GM13977 (cell line): ENCODE measurements at regions not wholly inside any gene's neighbourhood (a gene's known extent, or its start where the extent isn't known, plus 50 kb on each side); places are given as distances from the start of the nearest gene placed in this dataset.

ENCODE experiments used
- DNase-seq: peaks from one replicate; pipeline ENCODE4 v3.0.0; 2012; ENCODE audit warnings: low spot score
- in situ Hi-C: fragments of 300-500 bp; cut with MboI; formaldehyde crosslinking; loops from one replicate; pipeline ENCODE4 v1.12.0; 2022; ENCODE audit warnings: low sequenced_read_pairs, low pct_unique_long_range_greater_than_20kb, mixed read lengths, inconsistent platforms; ENCODE audit not compliant: unreplicated experiment
- TF ChIP-seq, protein P1 (sequence below): IDR thresholded peaks from 2 replicates; pipeline ENCODE4 v1.5.1; 2012; ENCODE audit warnings: mild to moderate bottlenecking, control low read depth; ENCODE audit not compliant: insufficient read depth; ENCODE audit errors: extremely low read depth, missing control alignments

GRCh38 chr4:160286051-160286450 is 1183.2 kb downstream of the RAPGEF2 start:
- in situ Hi-C loops = no loop called here
- TF ChIP-seq, protein P1, sequence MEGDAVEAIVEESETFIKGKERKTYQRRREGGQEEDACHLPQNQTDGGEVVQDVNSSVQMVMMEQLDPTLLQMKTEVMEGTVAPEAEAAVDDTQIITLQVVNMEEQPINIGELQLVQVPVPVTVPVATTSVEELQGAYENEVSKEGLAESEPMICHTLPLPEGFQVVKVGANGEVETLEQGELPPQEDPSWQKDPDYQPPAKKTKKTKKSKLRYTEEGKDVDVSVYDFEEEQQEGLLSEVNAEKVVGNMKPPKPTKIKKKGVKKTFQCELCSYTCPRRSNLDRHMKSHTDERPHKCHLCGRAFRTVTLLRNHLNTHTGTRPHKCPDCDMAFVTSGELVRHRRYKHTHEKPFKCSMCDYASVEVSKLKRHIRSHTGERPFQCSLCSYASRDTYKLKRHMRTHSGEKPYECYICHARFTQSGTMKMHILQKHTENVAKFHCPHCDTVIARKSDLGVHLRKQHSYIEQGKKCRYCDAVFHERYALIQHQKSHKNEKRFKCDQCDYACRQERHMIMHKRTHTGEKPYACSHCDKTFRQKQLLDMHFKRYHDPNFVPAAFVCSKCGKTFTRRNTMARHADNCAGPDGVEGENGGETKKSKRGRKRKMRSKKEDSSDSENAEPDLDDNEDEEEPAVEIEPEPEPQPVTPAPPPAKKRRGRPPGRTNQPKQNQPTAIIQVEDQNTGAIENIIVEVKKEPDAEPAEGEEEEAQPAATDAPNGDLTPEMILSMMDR = no peak

GRCh38 chr4:160296476-160296875 is 1193.6 kb downstream of the RAPGEF2 start:
- in situ Hi-C loops = no loop called here
- DNase-seq = no peak
- TF ChIP-seq, protein P1 = no peak

More at GRCh38 chr4:160286051-160286450, 1183.2 kb downstream of the RAPGEF2 start:
- no peak for DNase-seq

- TF ChIP-seq, protein P1 = no peak
- in situ Hi-C loops = no loop called here
- DNase-seq = no peak
These were observed 1196.3 kb downstream of the RAPGEF2 start for GRCh38 chr4:160299177-160299576.

DNA sequence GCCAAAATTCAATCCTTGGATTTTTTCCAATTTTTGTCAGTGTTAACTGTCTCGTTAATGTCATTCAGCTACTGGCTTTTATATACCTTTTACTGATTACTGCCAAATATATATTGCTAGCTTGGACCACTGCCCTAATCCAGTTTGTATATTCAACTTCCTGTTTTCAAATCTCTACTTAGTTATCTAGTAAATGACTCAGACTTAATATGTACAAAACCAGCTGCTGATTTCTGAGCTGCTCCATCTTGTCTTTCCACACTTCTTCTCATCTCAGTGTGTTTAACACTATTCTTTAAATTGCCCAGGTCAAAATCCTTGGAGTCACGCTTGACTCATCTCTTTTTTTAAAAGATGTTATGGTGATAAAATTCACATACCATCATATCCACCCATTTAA is 1196.7 kb downstream of the RAPGEF2 start:
- in situ Hi-C loops = no loop called here
- no peak for DNase-seq
- TF ChIP-seq, protein P1 = no peak

DNA sequence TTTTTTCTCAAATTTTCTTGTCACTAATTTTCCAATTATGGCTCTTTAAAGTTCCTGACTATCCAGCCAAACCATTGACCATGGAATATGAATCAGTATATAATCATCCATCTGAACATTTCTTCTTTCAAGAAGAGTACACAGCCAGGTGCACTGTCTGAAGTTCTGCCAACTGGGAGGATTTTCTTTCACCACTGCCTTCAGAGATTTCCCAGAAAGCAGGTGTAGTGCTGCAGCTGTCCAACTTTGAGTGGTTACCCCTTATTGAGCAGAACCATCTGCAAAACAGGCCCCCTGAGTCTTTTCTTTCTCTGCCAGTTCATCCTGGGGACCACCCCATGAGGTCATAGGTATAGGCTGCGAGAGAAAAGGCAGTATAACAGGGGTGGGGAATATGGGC is 1213.2 kb downstream of the RAPGEF2 start:
- TF ChIP-seq, protein P1 = no peak
- DNase-seq = no peak
- in situ Hi-C loops = no loop called here

DNA sequence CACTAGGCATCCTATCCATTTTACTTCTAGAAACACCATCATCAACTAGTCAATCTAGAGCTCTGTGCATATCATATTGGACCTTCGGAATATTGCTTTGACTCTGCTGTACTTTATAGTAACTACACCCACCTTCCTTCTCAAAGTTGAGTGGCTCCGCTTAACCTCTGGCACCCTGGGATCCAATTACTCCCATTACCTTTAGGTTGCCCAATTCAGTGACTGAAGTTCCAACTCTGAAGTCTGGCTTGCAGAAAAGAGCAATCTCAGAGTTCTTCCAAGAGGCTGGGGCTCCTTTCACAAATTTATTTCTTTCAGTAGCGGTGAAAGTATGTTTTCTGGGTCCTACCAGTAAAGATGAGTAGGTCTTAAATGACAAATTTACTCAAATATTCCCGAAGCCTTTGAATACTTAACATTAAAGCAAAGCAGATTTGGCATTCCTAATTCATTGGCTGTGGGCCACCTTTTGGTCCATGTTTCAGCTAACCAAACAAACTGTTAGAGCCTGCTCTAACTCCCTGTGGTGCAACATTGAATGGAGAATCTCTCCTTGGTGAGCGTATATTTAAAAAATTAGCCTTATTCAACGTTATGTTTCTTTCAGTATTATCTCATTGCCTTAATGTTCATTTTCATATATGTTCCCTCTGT is 1215.8 kb downstream of the RAPGEF2 start:
- in situ Hi-C loops = no loop called here
- DNase-seq = no peak
- TF ChIP-seq, protein P1 = no peak
